Vagina (tissue), 2 donors: ENCODE measurements at regions not wholly inside any gene's neighbourhood (a gene's known extent, or its start where the extent isn't known, plus 50 kb on each side); places are given as distances from the start of the nearest gene placed in this dataset.

Source experiments
- CTCF ChIP-seq, 3 experiments: fragments of 450-650 bp in 2 of 3; fragments of 200-600 bp in 1 of 3; sonication (generic) in 1 of 3; IDR thresholded peaks; one replicate each; pipeline ENCODE4 v1.5.1; 2017 to 2019; ENCODE audit warnings: antibody characterized with exemption in 3 of 3, mild to moderate bottlenecking in 2 of 3, moderate library complexity in 2 of 3
- POLR2A ChIP-seq, 2 donors: fragments of 450-650 bp; IDR thresholded peaks; one replicate each; pipeline ENCODE4 v1.6.1; 2017; ENCODE audit warnings: antibody characterized with exemption in 2 of 2, mild to moderate bottlenecking in 2 of 2, moderate library complexity in 2 of 2
- POLR2AphosphoS5 ChIP-seq, 2 donors: sonication (generic); formaldehyde crosslinking; IDR thresholded peaks; one replicate each; pipeline ENCODE4 v1.9.0; 2017; ENCODE audit warnings: antibody characterized with exemption in 2 of 2, mild to moderate bottlenecking in 2 of 2, low read depth in 1 of 2; ENCODE audit not compliant: insufficient read depth in 1 of 2

DNA sequence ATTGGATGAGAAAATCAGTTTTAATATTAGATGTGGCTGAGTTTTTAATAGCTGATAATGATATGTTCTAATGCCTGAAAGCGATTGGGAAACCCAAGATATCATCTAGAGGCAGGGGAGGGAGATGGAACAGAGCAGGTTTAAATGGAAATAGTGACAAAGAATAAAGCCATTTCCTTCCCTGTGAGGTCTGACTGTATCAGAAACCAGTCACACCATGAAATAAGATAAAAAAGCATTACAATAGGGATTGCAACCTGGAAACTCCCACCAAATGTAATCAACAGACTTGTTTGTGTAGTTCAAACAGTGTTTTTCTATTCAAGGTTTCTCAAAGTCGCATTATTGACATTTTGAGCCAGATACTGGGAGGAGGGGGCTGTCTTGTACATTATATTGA, 110.1 kb upstream of the SMIM23 start:
- TF ChIP-seq CTCF (IDR thresholded peaks at IDR 0.05) (no peak), POLR2A (IDR thresholded peaks at IDR 0.05) (no peak), POLR2AphosphoS5 (IDR thresholded peaks at IDR 0.05; ENCODE audit: insufficient read depth in 1 of 2, low read depth in 1 of 2) (no peak)
